Mammary epithelial cell (primary cell): ENCODE measurements at regions not wholly inside any gene's neighbourhood (a gene's known extent, or its start where the extent isn't known, plus 50 kb on each side); places are given as distances from the start of the nearest gene placed in this dataset.

Source experiments
- EZH2 ChIP-seq: IDR thresholded peaks from 2 replicates; pipeline ENCODE4 v1.6.1; 2012; ENCODE audit warnings: low read length, inconsistent platforms, borderline replicate concordance
- TF ChIP-seq, protein P1 (sequence below), 2 donors: IDR thresholded peaks in 1 of 2; conservative IDR thresholded peaks in 1 of 2; 2 replicates each; pipeline ENCODE4 v1.5.1; 2011 to 2012; ENCODE audit warnings: inconsistent platforms in 2 of 2, low read length in 2 of 2, mild to moderate bottlenecking in 2 of 2, control low read depth in 1 of 2, low read depth in 1 of 2; ENCODE audit not compliant: insufficient read depth in 1 of 2; ENCODE audit errors: extremely low read depth in 1 of 2

GRCh38 chr10:28468707-28469483, 64.0 kb upstream of the WAC start:
- TF ChIP-seq, protein P1, sequence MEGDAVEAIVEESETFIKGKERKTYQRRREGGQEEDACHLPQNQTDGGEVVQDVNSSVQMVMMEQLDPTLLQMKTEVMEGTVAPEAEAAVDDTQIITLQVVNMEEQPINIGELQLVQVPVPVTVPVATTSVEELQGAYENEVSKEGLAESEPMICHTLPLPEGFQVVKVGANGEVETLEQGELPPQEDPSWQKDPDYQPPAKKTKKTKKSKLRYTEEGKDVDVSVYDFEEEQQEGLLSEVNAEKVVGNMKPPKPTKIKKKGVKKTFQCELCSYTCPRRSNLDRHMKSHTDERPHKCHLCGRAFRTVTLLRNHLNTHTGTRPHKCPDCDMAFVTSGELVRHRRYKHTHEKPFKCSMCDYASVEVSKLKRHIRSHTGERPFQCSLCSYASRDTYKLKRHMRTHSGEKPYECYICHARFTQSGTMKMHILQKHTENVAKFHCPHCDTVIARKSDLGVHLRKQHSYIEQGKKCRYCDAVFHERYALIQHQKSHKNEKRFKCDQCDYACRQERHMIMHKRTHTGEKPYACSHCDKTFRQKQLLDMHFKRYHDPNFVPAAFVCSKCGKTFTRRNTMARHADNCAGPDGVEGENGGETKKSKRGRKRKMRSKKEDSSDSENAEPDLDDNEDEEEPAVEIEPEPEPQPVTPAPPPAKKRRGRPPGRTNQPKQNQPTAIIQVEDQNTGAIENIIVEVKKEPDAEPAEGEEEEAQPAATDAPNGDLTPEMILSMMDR (conservative IDR thresholded peaks at IDR 0.05 in 1 of 2, IDR thresholded peaks at IDR 0.05 in 1 of 2; ENCODE audit: extremely low read depth in 1 of 2, insufficient read depth in 1 of 2, low read depth in 1 of 2, low read length in 2 of 2), result no peak
- TF ChIP-seq EZH2, result no peak
